HG03039 (cell line): ENCODE measurements at regions not wholly inside any gene's neighbourhood (a gene's known extent, or its start where the extent isn't known, plus 50 kb on each side); places are given as distances from the start of the nearest gene placed in this dataset.

Experiments used
- ATAC-seq: cut with Tn5 transposase; IDR thresholded peaks from one replicate; pipeline ENCODE4 v1.9.1; 2021; ENCODE audit warnings: mild to moderate bottlenecking, moderate library complexity; ENCODE audit not compliant: unreplicated experiment

DNA sequence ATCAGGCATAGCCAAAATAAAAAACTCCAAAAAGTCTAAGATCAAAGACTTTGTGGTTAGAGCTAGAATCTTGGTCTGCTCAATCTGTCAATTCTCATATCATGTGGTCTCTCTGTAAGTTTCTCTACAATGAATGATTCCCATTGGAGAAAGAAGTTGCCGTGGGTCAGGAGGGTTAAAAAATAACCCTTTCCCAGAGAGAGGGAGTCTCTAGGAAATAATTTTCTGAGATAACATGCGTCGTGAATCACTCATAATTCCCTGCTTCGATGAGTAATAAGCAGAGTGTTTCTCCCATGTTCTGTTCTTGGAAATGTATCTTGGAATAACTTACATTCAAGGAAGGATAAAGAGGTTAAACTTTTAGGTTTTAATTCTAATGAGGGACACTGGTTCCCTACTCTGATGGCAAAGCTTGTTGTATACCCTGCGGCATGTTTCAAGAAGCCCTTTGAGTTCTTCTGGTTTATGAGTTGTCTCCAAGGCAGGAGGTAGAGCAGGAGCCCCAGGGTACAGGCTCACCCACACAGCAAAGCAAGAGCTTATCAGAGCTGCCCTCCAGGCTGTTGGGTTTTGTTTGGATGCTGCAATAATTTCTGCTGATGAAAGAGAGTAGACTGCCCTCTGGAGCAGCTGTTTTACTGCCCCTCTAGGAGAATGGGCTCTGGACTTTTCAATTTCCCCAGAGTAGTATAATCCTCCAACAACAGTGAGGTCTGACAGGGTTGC, 599.1 kb downstream of the QKI start:
- no peak for ATAC-seq

DNA sequence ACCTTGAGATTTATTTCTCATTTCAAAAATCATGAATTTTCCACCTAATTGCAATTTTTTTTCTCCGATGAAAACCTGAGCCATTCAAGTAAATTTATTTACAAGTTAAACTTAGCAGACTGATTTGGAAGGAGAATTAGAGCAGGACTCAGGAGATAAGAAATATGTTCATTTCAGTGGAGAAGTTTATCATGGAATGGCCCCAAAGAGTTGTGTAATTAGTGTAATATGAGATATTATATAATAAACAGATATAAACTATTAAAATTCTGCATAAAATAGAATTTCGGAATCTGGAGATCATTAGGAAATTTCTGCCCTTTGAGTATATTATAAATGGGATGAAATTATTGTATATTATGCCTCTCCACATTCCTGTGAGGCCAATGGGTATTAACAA, 596.8 kb downstream of the QKI start:
- no peak for ATAC-seq

DNA sequence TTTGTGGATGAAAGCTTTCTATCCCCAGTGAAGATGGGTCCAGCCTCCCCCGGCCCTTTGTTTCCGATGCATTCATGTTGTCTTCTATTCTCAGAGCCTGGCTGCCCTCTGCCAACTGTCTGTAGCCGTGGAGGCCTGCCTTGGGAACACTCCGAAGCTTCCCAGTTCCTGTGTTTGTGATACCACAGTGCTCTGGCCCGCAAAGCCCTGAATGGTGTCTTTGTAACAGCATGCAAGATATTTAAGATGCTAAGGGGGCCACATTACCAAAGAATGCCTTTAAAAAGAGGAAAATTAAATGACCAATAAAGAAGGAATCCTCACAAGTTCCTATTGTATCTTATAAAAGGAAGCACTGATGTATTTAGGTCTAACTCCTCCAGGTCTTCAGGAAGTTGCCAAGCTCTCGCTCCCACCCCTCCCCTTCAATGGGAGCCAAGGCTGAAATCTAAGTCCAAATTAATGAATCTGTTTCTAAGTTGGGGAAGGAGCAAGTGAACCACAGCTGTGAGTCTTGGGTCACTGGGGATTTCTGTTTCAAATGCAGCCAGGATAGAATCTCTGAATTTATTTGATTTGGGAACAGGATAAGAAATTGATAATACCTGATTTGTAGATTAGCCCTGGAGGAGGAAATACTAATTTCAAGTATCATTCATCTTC, 596.1 kb downstream of the QKI start:
- no peak for ATAC-seq

DNA sequence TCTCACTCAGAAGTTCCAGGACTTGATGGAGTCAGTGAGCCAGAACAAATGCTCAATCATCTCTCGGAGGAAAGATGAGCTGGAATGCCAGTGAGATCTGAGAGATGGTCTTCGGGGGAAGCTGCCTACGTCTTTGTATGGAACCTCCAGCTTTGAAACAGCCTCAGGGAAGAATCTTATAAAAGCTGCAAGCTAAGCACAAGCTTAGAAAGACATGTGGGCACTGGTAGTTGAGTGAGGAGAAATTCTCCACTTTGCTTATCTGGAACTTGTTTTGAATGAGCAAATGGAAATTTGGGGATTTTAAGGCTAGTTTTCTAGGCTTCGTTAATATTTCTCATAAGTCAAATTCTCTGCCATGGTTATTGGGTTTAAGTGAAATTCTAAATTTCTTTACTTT, 594.4 kb downstream of the QKI start:
- no peak for ATAC-seq

DNA sequence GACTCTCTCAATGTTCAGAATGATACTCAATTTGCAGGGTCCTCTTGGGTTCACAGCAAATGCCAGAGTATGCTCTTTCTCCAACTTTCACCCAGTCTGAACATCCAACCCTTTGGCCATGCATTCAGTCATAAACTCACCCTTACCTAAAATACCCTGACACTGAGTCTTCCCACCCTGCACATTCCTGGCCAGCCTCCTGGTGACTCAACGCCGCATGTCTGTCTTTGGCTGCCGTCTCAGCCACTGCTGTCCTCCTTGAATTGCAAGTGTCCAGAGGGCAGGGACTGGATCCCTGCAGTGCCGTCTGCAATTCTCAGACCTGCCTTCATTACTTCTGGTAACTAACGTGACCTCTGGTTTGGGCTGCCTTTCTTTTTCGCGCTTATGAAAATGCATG, 593.4 kb downstream of the QKI start:
- ATAC-seq, result no peak

DNA sequence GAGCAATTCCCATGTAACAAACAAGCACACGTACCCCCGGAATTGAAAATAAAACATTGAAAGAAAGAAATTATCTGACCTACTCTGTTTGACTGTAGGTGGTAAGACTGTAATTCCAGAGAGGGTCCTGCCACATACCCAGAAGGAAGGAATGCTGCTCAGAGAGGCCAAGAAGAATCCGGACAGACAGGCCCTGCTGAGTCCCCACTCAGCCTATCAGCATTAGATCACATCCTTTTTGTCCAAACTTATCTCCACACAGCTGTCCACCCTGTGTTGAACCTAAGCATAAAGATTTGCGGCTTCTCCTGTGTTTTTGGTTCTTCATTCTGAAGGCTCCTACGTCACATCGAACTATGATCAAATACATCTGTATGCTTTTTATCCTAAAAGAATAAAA, 591.9 kb downstream of the QKI start:
- ATAC-seq, result no peak

DNA sequence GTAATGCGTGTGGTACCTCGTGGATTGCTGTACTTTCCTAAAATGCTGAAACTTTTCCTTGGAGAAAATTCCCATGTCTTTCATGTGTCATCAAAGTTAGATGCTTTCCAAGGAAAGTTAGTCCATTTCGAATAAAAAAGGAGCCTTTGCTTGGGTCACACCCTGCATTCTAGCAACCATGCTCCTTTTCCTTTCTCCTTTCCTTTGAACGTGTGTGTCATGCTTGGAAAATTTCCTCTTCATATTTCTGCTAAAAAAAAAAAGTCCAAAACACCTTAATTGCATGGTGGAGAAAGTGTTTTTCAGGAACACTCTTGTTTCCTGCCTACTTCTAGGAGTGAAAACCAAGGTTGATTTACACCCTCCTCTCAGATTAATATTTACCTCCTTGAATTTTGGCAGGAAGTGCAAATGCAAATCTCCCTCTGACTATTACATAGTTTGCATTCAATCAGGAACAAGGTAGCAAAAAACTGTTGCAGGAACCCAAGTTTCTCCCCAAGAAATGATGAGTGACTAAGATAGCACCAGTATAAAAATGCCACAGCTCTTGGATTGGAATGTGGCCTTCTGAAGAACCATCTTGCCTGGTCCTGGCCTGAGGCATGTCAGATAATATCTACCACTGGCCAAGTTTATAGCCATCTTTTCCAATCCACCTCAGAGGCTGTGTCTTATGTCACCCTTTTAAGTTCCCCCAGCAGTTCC, 590.6 kb downstream of the QKI start:
- no peak for ATAC-seq

DNA sequence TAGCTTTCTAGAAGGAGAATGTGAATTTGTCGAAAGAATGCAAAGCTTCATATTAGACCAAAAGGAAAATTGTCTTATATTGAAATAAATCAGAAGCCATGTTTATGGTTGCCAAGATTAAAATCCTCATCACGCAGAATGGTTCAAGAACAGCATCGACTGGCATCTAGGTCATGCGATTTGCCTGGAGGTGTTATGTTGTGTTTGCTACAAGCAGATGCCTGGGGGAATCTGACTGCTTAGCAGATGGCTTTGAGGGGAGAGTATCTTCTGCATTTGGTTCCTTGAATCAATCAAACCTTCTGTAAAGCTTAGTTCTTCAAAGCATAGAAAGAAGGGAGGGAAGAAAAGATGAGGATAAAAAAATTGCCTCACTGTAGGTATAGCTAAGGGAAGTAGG, 585.8 kb downstream of the QKI start:
- no peak for ATAC-seq

DNA sequence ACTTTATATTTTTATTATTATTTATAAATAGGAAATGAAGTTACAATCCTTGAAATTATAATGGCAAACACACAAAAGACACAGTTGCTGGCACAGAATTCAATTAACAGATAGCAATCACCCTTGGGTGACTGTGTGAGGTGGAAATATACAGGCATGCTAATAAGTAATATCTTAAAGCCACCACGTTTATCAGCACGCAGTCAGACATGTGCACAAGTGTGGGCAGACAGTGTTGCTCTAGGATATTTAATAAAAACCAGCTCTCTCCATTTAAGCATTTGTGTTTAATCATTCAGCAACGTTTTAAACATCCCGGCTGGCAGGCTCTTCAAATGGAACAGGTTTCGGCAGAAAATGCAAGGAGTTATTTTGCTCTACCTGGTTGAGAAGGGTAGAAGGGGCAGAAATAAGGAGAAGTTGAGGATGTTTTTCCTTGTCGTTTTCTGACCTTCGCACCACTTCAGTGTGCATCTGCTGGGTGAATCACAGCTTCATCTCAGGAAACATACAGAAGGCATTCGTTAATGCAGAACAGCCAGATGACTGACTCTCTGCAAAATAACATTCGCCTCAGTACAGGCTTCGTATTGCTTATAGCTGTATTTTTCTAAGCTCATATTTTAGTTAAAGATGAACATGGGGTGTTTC, 585.1 kb downstream of the QKI start:
- ATAC-seq, result no peak

DNA sequence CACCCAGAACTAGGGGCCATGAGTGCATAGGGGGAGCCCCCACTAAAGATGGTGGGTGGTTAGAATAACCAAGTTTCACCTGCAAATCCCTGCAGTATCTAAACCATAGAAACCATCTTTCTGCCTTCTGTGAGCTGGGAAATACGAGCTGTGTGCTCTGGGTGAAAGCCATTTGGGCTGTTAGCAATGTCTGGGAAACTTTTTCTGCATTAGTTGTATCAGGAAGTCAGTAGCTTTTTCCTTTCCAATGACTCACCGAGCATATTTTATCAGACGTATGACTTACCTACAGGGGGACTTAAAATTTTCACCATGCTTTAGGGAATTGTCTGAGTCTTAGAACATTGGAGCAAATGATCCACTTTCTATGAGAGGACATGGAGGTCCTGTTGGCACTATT, 584.0 kb downstream of the QKI start:
- no peak for ATAC-seq

DNA sequence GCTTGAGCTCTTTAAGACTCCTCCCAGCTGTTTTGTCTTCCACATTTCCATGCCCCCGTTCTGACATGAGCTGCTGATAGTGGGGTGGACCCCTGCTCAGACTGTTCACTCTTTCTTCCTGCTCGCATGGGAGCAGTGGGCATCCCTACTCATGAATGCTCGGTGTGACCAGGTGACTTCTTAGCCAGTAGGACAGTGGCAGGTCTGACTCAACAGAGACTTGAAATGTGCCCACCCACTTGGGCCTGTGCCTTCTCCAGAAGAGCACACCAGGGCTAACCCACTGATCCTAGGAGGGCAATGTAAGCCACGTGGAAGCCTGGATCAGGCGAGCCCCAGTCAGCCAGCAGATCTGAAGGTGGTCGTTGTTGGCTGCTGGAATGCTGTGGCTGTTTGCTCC, 582.0 kb downstream of the QKI start:
- no peak for ATAC-seq

DNA sequence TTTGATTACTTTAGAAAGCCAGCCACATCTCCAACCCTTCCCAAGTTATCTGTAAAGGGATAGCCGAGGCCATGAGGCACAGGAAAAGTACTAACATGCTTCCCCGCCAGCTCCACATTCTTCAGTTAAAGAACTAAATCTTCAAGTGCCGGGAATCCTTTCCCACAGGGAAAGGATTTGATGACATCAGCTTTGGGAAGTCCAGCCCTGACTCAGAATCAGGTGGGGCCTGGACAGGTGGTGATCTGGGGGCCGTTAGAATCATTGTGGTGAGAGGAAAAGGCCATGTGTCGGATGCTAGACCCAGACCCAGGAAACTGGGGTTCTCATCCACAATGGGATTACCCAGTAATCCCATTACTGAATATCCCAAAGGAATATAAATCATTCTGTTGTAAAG, 580.0 kb downstream of the QKI start:
- ATAC-seq, result no peak

DNA sequence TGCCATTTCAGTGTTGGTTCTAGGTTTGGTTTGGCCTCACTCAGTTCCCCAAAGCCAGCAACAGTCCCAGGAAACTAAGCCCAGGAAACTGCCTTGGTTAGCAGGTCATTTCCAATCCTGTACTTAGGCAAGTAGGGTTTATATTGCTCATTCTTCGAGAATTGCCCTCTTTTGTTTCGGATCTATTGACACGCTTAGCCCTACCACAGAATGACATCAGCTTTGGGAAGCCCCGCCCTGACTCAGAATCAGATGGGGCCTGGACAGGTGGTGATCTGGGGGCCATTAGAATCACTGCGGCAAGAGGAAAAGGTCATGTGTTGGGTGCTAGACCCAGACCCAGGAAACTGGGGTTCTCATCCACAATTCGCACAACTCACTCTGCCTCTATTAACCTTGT, 578.2 kb downstream of the QKI start:
- no peak for ATAC-seq

DNA sequence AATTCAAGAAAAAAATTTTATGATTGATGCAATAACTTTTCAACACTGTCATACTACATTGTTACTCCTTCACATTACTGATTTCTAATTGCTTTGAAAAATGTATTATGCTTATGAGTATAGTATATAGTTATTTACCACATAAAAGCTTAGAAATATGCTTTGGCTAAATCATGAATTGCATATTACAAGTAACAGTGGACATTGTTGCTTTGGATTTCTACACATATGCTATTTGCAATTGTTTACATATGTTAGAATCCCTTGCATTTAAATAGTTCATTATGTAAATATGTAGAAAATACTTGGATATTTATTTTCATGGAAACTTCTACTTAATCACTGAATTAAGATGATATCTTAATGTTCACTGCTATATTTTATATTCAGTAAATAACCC, 577.5 kb downstream of the QKI start:
- ATAC-seq, result no peak

DNA sequence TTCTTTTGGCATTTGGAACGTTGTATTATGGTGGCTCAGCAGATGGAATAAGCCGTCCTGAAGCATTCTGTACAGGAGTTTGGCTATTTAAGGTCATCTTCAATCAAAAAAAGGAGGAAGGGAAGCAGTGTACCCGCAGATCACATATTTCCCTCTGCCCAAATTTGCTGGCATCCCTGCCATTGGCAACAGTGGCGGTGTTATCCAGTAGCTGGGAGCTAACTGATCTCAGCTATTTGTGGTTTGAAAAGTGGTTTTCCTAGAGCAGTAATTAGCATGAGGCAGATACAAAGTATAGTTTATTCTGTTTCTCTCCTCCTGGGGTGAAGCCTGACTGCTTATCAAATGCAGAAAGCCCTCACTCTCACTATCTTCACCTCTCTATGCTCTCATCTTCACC, 576.8 kb downstream of the QKI start:
- ATAC-seq, result no peak

DNA sequence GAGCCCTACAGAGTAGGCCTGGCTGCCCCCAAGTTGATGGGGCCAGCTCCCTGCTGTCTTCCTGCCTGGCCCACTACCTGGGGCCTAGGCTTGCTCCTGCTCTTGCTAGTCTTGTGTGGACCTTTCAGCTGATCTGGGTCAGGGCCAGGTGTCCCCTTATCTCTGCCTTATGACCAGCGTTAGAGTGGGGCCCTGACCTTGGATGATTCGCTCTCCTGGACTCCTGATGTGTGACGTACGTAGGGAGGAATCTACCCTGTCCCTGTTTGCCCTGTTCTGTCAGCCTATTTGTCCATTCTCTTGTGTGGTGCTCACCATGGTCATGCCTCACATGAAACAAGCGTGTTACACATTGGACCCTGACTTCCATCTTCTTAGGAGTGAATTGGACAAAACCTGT, 571.8 kb downstream of the QKI start:
- ATAC-seq, result no peak

DNA sequence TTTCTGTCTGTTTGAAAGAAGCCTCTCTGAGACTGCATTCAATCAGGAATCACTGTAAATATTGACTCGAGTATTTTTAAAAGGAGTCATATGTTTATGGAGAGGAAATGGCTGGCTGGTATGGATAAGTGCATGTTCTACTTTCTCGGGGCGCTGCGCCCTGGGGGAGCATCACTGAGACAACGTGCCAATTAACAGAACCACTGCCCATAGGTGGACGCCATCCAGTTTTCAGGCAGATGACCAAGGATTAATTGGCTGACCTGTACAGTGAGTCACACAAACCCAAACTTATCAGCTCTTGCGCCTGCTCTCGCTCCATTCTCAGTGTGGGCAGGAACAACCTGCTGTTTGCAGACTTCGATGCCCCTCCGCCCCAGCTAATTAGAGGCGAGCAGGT, 571.2 kb downstream of the QKI start:
- no peak for ATAC-seq

DNA sequence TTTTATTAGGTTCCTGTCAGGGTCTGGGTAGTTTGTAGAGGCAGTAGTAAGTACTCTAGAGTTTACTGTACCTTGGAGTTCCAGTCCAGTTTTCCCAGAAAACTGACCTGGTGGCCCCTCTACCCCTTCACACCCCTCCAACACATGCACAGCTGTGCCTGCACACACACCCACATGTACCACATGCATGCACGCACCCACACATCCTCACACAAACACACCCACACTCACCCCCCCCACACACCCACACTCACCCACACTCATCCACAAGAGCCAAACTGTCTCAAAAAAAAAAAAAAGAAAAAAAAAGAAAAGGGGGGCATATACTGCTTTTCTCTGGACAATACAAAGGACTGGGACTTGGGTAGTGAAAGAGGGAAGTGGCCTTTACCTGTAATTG, 570.5 kb downstream of the QKI start:
- ATAC-seq, result no peak

DNA sequence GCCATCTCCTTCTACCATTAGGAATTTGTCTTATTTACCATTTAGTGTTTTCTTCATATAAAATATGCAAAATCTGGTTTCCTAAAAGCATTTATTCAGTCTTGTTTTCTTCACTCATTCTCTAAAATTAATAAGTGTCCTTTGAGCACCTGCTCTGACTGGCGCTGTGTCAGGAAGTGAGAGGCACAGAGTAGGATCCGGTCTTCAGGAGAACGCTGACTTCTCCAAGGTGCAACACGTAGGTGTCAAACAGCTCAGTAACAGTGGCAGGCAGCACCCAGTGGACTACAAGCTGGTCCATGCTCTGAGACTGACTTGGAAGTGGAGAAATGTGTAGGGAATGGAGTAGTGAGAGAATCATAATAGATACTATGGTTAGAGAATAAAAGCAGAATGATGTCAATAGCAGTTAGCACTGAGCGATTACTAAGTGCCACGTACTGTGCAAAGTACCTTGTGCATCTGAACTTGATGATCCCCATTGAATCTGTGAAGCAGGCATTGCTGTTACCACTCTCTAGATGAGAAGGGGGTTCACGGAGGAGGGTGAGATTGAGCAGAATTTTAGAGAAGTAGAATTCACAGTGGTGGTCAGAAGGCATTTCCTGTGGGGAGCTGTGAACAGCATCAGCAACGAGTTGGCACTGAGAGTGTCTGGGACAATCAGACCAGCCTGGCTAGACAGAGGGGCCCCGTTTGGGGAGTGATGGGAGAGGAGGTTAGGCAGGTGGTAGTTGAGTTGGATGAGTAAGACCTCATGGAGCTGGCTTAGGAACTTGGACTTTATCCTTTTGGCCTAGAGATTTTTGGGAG, 569.8 kb downstream of the QKI start:
- ATAC-seq, result no peak

DNA sequence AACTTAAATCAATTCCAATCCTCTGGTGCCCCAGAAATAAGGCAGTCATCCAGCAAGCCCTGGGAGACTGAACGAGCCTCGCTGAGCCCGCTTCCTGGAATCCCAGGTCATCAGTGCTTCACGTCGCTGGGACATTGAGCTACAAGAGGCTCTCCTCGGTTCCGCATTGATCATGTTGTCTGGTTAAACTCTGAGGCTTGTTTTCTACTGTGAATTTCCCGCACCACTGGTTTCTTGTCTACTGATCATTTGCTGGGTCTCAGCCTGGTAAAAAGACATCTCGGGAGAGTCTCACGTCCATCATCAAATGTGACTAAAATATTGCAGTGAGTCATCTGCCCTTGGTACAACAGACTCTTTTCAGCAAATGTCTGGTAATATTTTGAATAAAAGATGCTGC, 569.2 kb downstream of the QKI start:
- ATAC-seq, result no peak

DNA sequence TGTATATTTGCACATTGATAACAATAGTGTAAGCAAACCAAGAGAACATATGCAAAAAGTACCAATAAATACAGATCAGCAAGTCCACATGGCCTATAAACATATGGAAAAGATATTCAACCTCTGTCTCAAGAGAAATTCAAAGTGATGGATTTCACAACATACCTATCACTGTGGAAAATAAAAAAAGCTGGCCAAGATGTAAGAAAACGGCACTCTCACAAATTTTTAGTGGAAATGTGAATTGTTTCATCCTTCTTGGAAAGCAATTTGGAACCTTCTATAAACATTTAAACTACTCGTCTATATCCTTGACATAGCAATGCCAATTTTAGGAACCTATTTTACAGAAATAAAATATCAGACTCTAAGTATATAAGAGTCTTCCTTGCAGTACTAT, 559.8 kb downstream of the QKI start:
- ATAC-seq, result no peak
